ENCODE measurements at regions not wholly inside any gene's neighbourhood (a gene's known extent, or its start where the extent isn't known, plus 50 kb on each side); places are given as distances from the start of the nearest gene placed in this dataset.

- no peak for DNase-seq (ENCODE audit: low read depth, low spot score)
- in situ Hi-C loops (cut with HindIII; ENCODE audit: low sequenced_read_pairs), result no loop called here
- TF ChIP-seq CTCF (IDR thresholded peaks at IDR 0.05; ENCODE audit: low read depth, low read length), result no peak
- no peak overlapping the region for H3K4me3 ChIP-seq (ENCODE audit: low read depth, low read length)
Observed at GRCh38 chr4:79850626-79851025, 222.4 kb downstream of the ANTXR2 start.

DNA sequence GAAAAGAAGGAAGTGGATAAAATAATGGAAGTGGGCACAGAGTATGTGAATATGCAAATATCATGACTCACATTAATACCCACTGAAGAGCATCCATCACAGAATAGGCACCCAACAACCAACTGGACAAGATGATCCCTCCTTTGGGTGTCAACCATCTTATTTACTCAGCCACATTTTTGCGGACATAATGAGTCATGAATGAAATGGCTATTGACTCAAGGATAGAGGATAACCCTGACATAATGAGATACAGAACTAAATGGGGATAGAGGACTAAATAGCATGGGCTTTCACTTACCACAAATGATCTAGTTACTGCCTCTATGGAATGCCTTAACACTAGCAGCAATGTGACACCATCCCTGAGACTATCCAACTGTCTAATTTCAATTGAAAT, 224.7 kb downstream of the ANTXR2 start:
- in situ Hi-C loops (cut with HindIII; ENCODE audit: low sequenced_read_pairs), result no loop called here
- H3K4me3 ChIP-seq (ENCODE audit: low read depth, low read length), result no peak overlapping the region
- DNase-seq (ENCODE audit: low read depth, low spot score), result no peak
- no peak for TF ChIP-seq CTCF (IDR thresholded peaks at IDR 0.05; ENCODE audit: low read depth, low read length)

DNA sequence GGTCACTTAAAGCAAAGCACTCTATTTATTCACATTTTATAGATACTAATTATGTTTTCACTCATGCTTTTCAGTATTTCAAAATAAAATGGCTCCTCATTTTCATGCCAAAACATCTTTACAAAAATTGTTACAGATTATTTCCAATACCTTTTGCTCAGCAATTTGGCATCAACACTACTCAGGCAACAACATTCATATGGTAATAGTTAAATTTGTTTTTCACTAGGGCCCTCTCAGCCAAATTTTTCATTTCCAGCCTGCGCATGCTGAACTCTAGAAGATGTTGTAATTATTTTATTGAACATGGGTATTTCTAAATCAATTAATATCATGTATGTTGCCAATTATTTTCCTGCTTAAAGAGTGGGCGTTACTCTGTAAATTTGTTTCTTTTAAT, 225.6 kb downstream of the ANTXR2 start:
- DNase-seq (ENCODE audit: low read depth, low spot score), result no peak
- in situ Hi-C loops (cut with HindIII; ENCODE audit: low sequenced_read_pairs), result no loop called here
- no peak for TF ChIP-seq CTCF (IDR thresholded peaks at IDR 0.05; ENCODE audit: low read depth, low read length)
- no peak overlapping the region for H3K4me3 ChIP-seq (ENCODE audit: low read depth, low read length)

- in situ Hi-C loops (cut with HindIII; ENCODE audit: low sequenced_read_pairs), result no loop called here
Observed at GRCh38 chr4:79842162-79842561, 230.9 kb downstream of the ANTXR2 start.

DNA sequence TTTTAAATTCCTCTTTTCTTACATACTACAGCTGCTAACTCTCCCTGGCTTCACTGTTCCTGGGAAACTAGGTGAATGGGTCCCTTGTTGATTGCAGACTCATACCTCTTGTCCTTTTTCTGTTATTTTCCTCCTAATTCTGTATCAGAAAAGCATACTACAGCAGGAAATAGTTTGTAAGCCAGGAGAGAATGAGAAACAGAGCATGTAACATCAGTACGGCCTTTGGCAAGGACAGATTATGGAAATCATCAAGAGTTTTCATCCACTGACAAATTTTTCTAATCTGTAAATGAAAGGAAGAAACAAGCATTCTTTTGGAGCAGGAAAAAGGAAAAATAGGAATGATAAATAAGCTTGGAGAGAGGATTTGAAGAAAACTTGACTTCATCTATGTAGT, 239.2 kb downstream of the ANTXR2 start:
- no peak overlapping the region for H3K4me3 ChIP-seq (ENCODE audit: low read depth, low read length)
- no peak for DNase-seq (ENCODE audit: low read depth, low spot score)
- in situ Hi-C loops (cut with HindIII; ENCODE audit: low sequenced_read_pairs), result no loop called here
- no peak for TF ChIP-seq CTCF (IDR thresholded peaks at IDR 0.05; ENCODE audit: low read depth, low read length)

More at GRCh38 chr4:79842162-79842561, 230.9 kb downstream of the ANTXR2 start:
- H3K4me3 ChIP-seq (ENCODE audit: low read depth, low read length), result no peak overlapping the region
- TF ChIP-seq CTCF (IDR thresholded peaks at IDR 0.05; ENCODE audit: low read depth, low read length), result no peak
- no peak for DNase-seq (ENCODE audit: low read depth, low spot score)

DNA sequence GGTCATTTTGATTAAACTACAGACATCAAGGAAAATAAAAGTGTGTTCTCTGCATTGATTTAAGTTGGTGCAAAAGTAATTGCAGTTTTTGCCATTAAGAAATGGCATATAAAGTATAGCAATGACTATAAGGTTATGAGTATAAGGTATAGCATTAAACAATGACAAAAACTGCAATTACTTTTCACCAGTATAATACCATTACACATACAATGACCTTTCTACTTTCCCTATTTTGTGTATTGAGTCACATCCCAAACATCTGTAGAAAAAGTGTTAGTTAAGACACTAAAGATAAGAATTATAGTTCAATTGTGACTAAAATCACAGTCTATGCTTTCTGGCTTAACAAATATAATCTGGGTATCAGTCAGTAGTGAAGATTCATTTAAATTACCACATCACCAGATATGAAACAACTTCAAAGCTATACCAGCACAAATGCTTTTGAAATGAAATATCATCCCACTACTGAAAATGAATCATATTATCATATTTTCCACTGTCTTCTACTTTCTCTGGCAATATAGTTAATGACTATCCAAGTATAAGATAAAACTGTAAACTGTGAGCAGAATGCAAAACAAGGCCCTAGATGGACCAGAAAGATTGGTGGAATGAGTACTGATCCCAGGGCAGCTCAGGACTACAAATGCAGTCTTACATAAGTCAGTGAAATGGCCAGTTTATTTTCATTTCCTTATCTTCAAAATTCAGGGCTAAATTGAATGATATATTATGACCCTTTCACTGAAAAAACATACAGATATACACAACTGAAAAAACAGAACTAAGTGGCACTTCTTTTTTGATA, 241.1 kb downstream of the ANTXR2 start:
- no peak for DNase-seq (ENCODE audit: low read depth, low spot score)
- no peak overlapping the region for H3K4me3 ChIP-seq (ENCODE audit: low read depth, low read length)
- in situ Hi-C loops (cut with HindIII; ENCODE audit: low sequenced_read_pairs), result no loop called here
- TF ChIP-seq CTCF (IDR thresholded peaks at IDR 0.05; ENCODE audit: low read depth, low read length), result no peak

Measured in astrocyte of the spinal cord (primary cell).